Lung (tissue), 11 donors: ENCODE measurements at regions not wholly inside any gene's neighbourhood (a gene's known extent, or its start where the extent isn't known, plus 50 kb on each side); places are given as distances from the start of the nearest gene placed in this dataset.

Experiments
- ATAC-seq: fragments of 200-7000 bp; cut with Tn5 transposase; one replicate; pipeline ENCODE4 v1.9.1; 2020; ENCODE audit warnings: moderate number of reproducible peaks; ENCODE audit not compliant: insufficient read depth, low FRiP score
- DNase-seq, 3 donors: peaks; one replicate each; pipeline ENCODE4 v3.0.0-alpha.2; 2013 to 2017
- H3K27ac ChIP-seq, 2 donors: one replicate each; pipeline ENCODE4 v1.5.1; 2013; ENCODE audit warnings: mild to moderate bottlenecking in 2 of 2, moderate library complexity in 2 of 2, control low read depth in 1 of 2, inconsistent platforms in 1 of 2, low read depth in 1 of 2, low read length in 1 of 2
- H3K27me3 ChIP-seq, 3 donors: one replicate each; pipeline ENCODE4 v1.5.1; 2013; ENCODE audit warnings: low read length in 2 of 3; ENCODE audit not compliant: control insufficient read depth in 3 of 3, insufficient read depth in 3 of 3
- H3K36me3 ChIP-seq, 4 donors: one replicate each; pipeline ENCODE4 v1.5.1; 2013; ENCODE audit warnings: low read length in 4 of 4, mild to moderate bottlenecking in 1 of 4, moderate library complexity in 1 of 4; ENCODE audit not compliant: control insufficient read depth in 4 of 4, insufficient read depth in 4 of 4
- H3K4me1 ChIP-seq, 5 donors: one replicate each; pipeline ENCODE4 v1.5.1; 2013; ENCODE audit warnings: low read length in 5 of 5, mild to moderate bottlenecking in 2 of 5, moderate library complexity in 1 of 5; ENCODE audit not compliant: control insufficient read depth in 5 of 5, insufficient read depth in 5 of 5
- H3K4me3 ChIP-seq: one replicate; pipeline ENCODE4 v1.5.1; 2013; ENCODE audit warnings: mild to moderate bottlenecking, control low read depth, moderate library complexity
- H3K9ac ChIP-seq, 2 donors: one replicate each; pipeline ENCODE4 v1.5.1; 2013; ENCODE audit warnings: low read length in 2 of 2, control low read depth in 1 of 2; ENCODE audit not compliant: insufficient read depth in 1 of 2
- H3K9me3 ChIP-seq, 4 donors: one replicate each; pipeline ENCODE4 v1.5.1; 2013; ENCODE audit warnings: low read length in 3 of 4, mild to moderate bottlenecking in 1 of 4, moderate library complexity in 1 of 4; ENCODE audit not compliant: control insufficient read depth in 4 of 4, insufficient read depth in 3 of 4
- CTCF ChIP-seq: IDR thresholded peaks from 2 replicates; pipeline ENCODE4 v1.5.1; 2012; ENCODE audit warnings: mild to moderate bottlenecking; ENCODE audit errors: control extremely low read depth, extremely low read depth
- WGBS, 2 donors: extraction: QIAGEN DNeasy Blood & Tissue Kit; methylation state at CpG; one replicate each; pipeline ENCODE4 v1.1.7; 2013; 5-methylcytosine and 5-hydroxymethylcytosine counted together
- donor health status: control.
- donor health status: control.
- donor health status: Bipolar disorder and iron deficiency.
- donor health status: healthy.
- donor health status: DM: yes; HTN: yes; CAD: no.

GRCh38 chr17:53649201-53649600 lies 173.5 kb upstream of the KIF2B start:
- no peak overlapping the region for H3K27ac ChIP-seq
- no peak overlapping the region for H3K4me3 ChIP-seq
- TF ChIP-seq CTCF, result no peak
- 84 to 92% methylated on average over 1 of the region's 1 CpG for WGBS, 2 donors
- H3K9ac ChIP-seq, result no peak overlapping the region
- no peaks in the 10 kb centered on the region for H3K36me3 ChIP-seq
- H3K9me3 ChIP-seq, result peaks cover 0 to 4% (median 1%) of the 10 kb centered on the region in 4 donors
- no peaks in the 10 kb centered on the region for H3K27me3 ChIP-seq
- ATAC-seq (no peak), DNase-seq (no peak)
- no peaks in the 10 kb centered on the region for H3K4me1 ChIP-seq

- no peaks in the 10 kb centered on the region for H3K27me3 ChIP-seq
- H3K36me3 ChIP-seq, result no peaks in the 10 kb centered on the region
- DNase-seq (no peak), ATAC-seq (no peak)
- no peak for TF ChIP-seq CTCF
- H3K9me3 ChIP-seq, result peaks cover 0 to 4% (median 1%) of the 10 kb centered on the region in 4 donors
- H3K4me1 ChIP-seq, result no peaks in the 10 kb centered on the region
- H3K27ac ChIP-seq, result no peak overlapping the region
- WGBS, 2 donors, result 95% methylated on average over 2 of the region's 2 CpGs
- no peak overlapping the region for H3K9ac ChIP-seq
- H3K4me3 ChIP-seq, result no peak overlapping the region
Observed at GRCh38 chr17:53646835-53647234, 175.9 kb upstream of the KIF2B start.

- Histone ChIP-seq H3K9ac (no peak overlapping the region), H3K27ac (no peak overlapping the region), H3K4me1 (no peaks in the 10 kb centered on the region), H3K27me3 (no peaks in the 10 kb centered on the region), H3K4me3 (no peak overlapping the region), H3K9me3 (no peaks in the 10 kb centered on the region), H3K36me3 (no peaks in the 10 kb centered on the region)
- no peak for TF ChIP-seq CTCF
- ATAC-seq, result no peak
- WGBS, 2 donors, result 80 to 86% methylated on average over 1 of the region's 1 CpG
- DNase-seq, result no peak
Observed at GRCh38 chr17:53640808-53641207, 181.9 kb upstream of the KIF2B start.

GRCh38 chr17:53635444-53635843 lies 187.3 kb upstream of the KIF2B start:
- Histone ChIP-seq H3K4me1 (no peaks in the 10 kb centered on the region), H3K4me3 (no peak overlapping the region), H3K27me3 (no peaks in the 10 kb centered on the region), H3K27ac (no peak overlapping the region), H3K9ac (no peak overlapping the region), H3K9me3 (no peaks in the 10 kb centered on the region), H3K36me3 (no peaks in the 10 kb centered on the region)
- no peak for TF ChIP-seq CTCF
- DNase-seq (no peak), ATAC-seq (no peak)
- WGBS, 2 donors, result 83 to 85% methylated on average over 1 of the region's 1 CpG
